SK-N-SH (cell line): ENCODE measurements at regions not wholly inside any gene's neighbourhood (a gene's known extent, or its start where the extent isn't known, plus 50 kb on each side); places are given as distances from the start of the nearest gene placed in this dataset.

Experiments
- CTCF ChIA-PET: fragments of 300-600, 350-600 bp; formaldehyde crosslinking; extraction: SDS; loops from one replicate; lab custom pipeline; 2021; lab: Yijun Ruan, JAX
- POLR2A ChIA-PET: fragments of 350-600 bp; sonication (Branson Sonifier 250); formaldehyde crosslinking; extraction: SDS; loops from one replicate; lab custom pipeline; 2020; ENCODE audit warnings: antibody characterized with exemption, inconsistent platforms; lab: Yijun Ruan, JAX
- DNase-seq: peaks from one replicate; pipeline ENCODE4 v3.0.0; 2012
- H2AFZ ChIP-seq: fragments of 200-600 bp; sonication (generic); 2 replicates; pipeline ENCODE4 v1.8.1; 2016; ENCODE audit warnings: antibody characterized with exemption, mild to moderate bottlenecking, low read depth
- H3F3A ChIP-seq: fragments of 200-600 bp; sonication (generic); replicated peaks from 2 replicates; pipeline ENCODE3; 2016; ENCODE audit warnings: antibody characterized with exemption, mild to moderate bottlenecking; ENCODE audit not compliant: insufficient read depth
- H3K27ac ChIP-seq, 2 experiments: fragments of 200-500 bp in 1 of 2; fragments of 200-600 bp in 1 of 2; sonication (Bioruptor generic) in 1 of 2; sonication (generic), shearing (Covaris generic) in 1 of 2; 2 replicates each; pipeline versions ENCODE4 v1.5.1 to v1.6.1; 2014 to 2016; ENCODE audit warnings: low read depth in 2 of 2, inconsistent platforms in 1 of 2, low read length in 1 of 2, mild to moderate bottlenecking in 1 of 2, mixed read lengths in 1 of 2
- H3K27me3 ChIP-seq: fragments of 200-600 bp; sonication (generic), shearing (Covaris generic); 2 replicates; pipeline ENCODE4 v1.6.1; 2016; ENCODE audit warnings: mixed run types; ENCODE audit not compliant: insufficient read depth
- H3K36me3 ChIP-seq, 2 experiments: fragments of 200-500 bp in 1 of 2; fragments of 200-600 bp in 1 of 2; sonication (Bioruptor generic) in 1 of 2; sonication (generic) in 1 of 2; replicated peaks in 1 of 2; 2 replicates each; pipeline versions ENCODE3 to v1.5.1; 2014 to 2016; ENCODE audit warnings: low read length in 1 of 2, mild to moderate bottlenecking in 1 of 2; ENCODE audit not compliant: insufficient read depth in 2 of 2, control insufficient read depth in 1 of 2
- H3K4me1 ChIP-seq, 2 experiments: fragments of 200-500 bp in 1 of 2; fragments of 200-600 bp in 1 of 2; sonication (Bioruptor generic) in 1 of 2; sonication (generic), shearing (Covaris generic) in 1 of 2; 2 replicates each; pipeline versions ENCODE4 v1.5.1 to v1.6.1; 2014 to 2016; ENCODE audit warnings: low read depth in 1 of 2, low read length in 1 of 2, mixed run types in 1 of 2; ENCODE audit not compliant: insufficient read depth in 2 of 2, control insufficient read depth in 1 of 2
- H3K4me2 ChIP-seq: fragments of 200-600 bp; sonication (generic), shearing (Covaris generic); 2 replicates; pipeline ENCODE4 v1.6.1; 2017; ENCODE audit warnings: mixed run types
- H3K4me3 ChIP-seq, 2 experiments: fragments of 200-500 bp in 1 of 2; fragments of 200-600 bp in 1 of 2; sonication (Bioruptor generic) in 1 of 2; sonication (generic), shearing (Covaris generic) in 1 of 2; 2 replicates each; pipeline versions ENCODE4 v1.5.1 to v1.8.1; 2014 to 2016; ENCODE audit warnings: low read depth in 2 of 2, inconsistent platforms in 1 of 2, low read length in 1 of 2, mild to moderate bottlenecking in 1 of 2, mixed read lengths in 1 of 2, moderate library complexity in 1 of 2
- H3K79me2 ChIP-seq: fragments of 200-600 bp; sonication (generic); 2 replicates; pipeline ENCODE4 v1.8.1; 2017; ENCODE audit warnings: mild to moderate bottlenecking; ENCODE audit not compliant: insufficient read depth
- H3K9ac ChIP-seq: fragments of 200-600 bp; sonication (generic); 2 replicates; pipeline ENCODE4 v1.6.1; 2017; ENCODE audit warnings: mixed run types
- H3K9me2 ChIP-seq: fragments of 200-600 bp; sonication (generic); 2 replicates; pipeline ENCODE4 v1.6.1; 2017; ENCODE audit warnings: mixed run types
- H3K9me3 ChIP-seq: fragments of 200-600 bp; sonication (generic); 2 replicates; pipeline ENCODE4 v1.6.1; 2017; ENCODE audit warnings: mixed run types, mild to moderate bottlenecking, moderate library complexity
- H4K20me1 ChIP-seq: fragments of 200-600 bp; sonication (generic); 2 replicates; pipeline ENCODE4 v1.6.1; 2017; ENCODE audit warnings: mild to moderate bottlenecking, mixed run types; ENCODE audit not compliant: insufficient read depth
- ELF1 ChIP-seq: IDR thresholded peaks from 2 replicates; pipeline ENCODE4 v1.4.0; 2012
- FOXM1 ChIP-seq: IDR thresholded peaks from 2 replicates; pipeline ENCODE4 v1.4.0; 2012; ENCODE audit warnings: low read depth, mild to moderate bottlenecking
- GABPA ChIP-seq: IDR thresholded peaks from 2 replicates; pipeline ENCODE4 v1.4.0; 2012; ENCODE audit warnings: low read depth, mild to moderate bottlenecking
- IRF3 ChIP-seq: fragments of 150-350 bp; IDR thresholded peaks from 2 replicates; pipeline ENCODE4 v1.6.1; 2016; ENCODE audit warnings: mild to moderate bottlenecking, low read depth, low read length
- JUND ChIP-seq: IDR thresholded peaks from 2 replicates; pipeline ENCODE4 v1.4.0; 2012
- MEF2A ChIP-seq: IDR thresholded peaks from 2 replicates; pipeline ENCODE4 v1.4.0; 2012; ENCODE audit warnings: low read depth, borderline replicate concordance
- MXI1 ChIP-seq: IDR thresholded peaks from 2 replicates; pipeline ENCODE4 v1.6.1; 2012; ENCODE audit warnings: mild to moderate bottlenecking, low read depth, low read length, improper control_type of control experiment
- NFIC ChIP-seq: IDR thresholded peaks from 2 replicates; pipeline ENCODE4 v1.4.0; 2012; ENCODE audit warnings: borderline replicate concordance
- NRF1 ChIP-seq: IDR thresholded peaks from 2 replicates; pipeline ENCODE4 v1.6.1; 2012; ENCODE audit warnings: low read depth, mild to moderate bottlenecking, low read length
- RAD21 ChIP-seq: IDR thresholded peaks from 2 replicates; pipeline ENCODE4 v1.6.1; 2012; ENCODE audit warnings: mild to moderate bottlenecking, low read length
- RCOR1 ChIP-seq: fragments of 150-350 bp; IDR thresholded peaks from 2 replicates; pipeline ENCODE4 v1.6.1; 2017; ENCODE audit warnings: antibody characterized with exemption, low read length
- REST ChIP-seq: IDR thresholded peaks from 2 replicates; pipeline ENCODE4 v1.6.1; 2012; ENCODE audit warnings: mild to moderate bottlenecking, low read depth, low read length, moderate library complexity
- RXRA ChIP-seq: IDR thresholded peaks from 2 replicates; pipeline ENCODE4 v1.4.0; 2012; ENCODE audit warnings: low read depth, mild to moderate bottlenecking, borderline replicate concordance
- SIN3A ChIP-seq: IDR thresholded peaks from 2 replicates; pipeline ENCODE4 v1.6.1; 2012; ENCODE audit warnings: low read depth, mild to moderate bottlenecking, low read length, moderate library complexity, borderline replicate concordance
- TEAD4 ChIP-seq: IDR thresholded peaks from 2 replicates; pipeline ENCODE4 v1.4.0; 2012; ENCODE audit warnings: mild to moderate bottlenecking, borderline replicate concordance; ENCODE audit not compliant: insufficient read depth
- USF1 ChIP-seq: IDR thresholded peaks from 2 replicates; pipeline ENCODE4 v1.4.0; 2012; ENCODE audit warnings: low read depth, borderline replicate concordance
- YY1 ChIP-seq: IDR thresholded peaks from 2 replicates; pipeline ENCODE4 v1.4.0; 2012; ENCODE audit warnings: low read depth, mild to moderate bottlenecking
- WGBS: methylation state at CpG from one replicate; pipeline ENCODE4 v1.1.6; 2017; ENCODE audit warnings: low lambda C conversion rate; 5-methylcytosine and 5-hydroxymethylcytosine counted together

- Histone ChIP-seq H2AFZ (no peak overlapping the region), H3F3A (no peaks in the 10 kb centered on the region), H3K9me3 (no peaks in the 10 kb centered on the region), H3K27me3 (no peaks in the 10 kb centered on the region), H3K79me2 (no peaks in the 10 kb centered on the region), H3K36me3 (no peaks in the 10 kb centered on the region), H3K4me3 (no peak overlapping the region), H3K4me2 (no peak overlapping the region), H4K20me1 (no peaks in the 10 kb centered on the region), H3K9me2 (no peaks in the 10 kb centered on the region), H3K9ac (no peak overlapping the region), H3K4me1 (peaks cover 0 to 2% of the 10 kb centered on the region in 2 experiments; a peak in 1 of 4 replicates), H3K27ac (no peak overlapping the region)
- POLR2A ChIA-PET = no interaction called here
- 80% methylated on average over 10 of the region's 10 CpGs for WGBS
- DNase-seq = no peak
- CTCF ChIA-PET = interaction anchor here (1.9 kb wide), 1 partner anchor 265 kb away, joined by 6 read pairs; no protein-coding TSS in a partner anchor
- no peak for TF ChIP-seq MXI1
- no peak for TF ChIP-seq USF1
- no peak for TF ChIP-seq RXRA
- TF ChIP-seq IRF3 = no peak
- no peak for TF ChIP-seq NFIC
- no peak for TF ChIP-seq MEF2A
- no peak for TF ChIP-seq NRF1
- no peak for TF ChIP-seq YY1
- no peak for TF ChIP-seq REST
- no peak for TF ChIP-seq FOXM1
- no peak for TF ChIP-seq TEAD4
- TF ChIP-seq ELF1 = no peak
- TF ChIP-seq GABPA = no peak
- no peak for TF ChIP-seq JUND
- no peak for TF ChIP-seq RAD21
- TF ChIP-seq SIN3A = no peak
- no peak for TF ChIP-seq RCOR1
Measured at GRCh38 chr15:31222773-31223341, 103.8 kb upstream of the KLF13 start.
